ENCODE measurements at regions not wholly inside any gene's neighbourhood (a gene's known extent, or its start where the extent isn't known, plus 50 kb on each side); places are given as distances from the start of the nearest gene placed in this dataset.

DNA sequence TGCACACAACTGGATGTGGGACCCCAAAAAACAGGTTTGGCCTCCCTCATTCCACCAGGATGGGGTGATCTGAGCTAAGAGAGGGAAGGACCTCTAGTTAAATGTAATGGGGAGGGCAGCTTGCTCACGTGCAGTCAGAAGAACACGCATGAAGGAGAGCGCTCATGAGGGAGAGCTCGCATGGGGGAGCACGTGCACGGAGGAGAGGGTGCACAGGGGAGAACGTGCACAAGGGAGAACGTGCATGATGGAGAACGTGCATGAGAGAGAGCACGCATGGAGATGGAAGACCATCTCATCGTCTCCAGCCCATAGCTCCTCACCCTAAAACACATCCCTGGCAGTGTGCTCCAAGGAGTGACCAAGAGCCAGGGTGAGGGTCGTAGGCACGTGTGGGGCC, 141.2 kb downstream of the RBFOX3 start:
- H3K9me3 ChIP-seq, result no peaks in the 10 kb centered on the region
- no peaks in the 10 kb centered on the region for H3K36me3 ChIP-seq
- H3K9ac ChIP-seq (ENCODE audit: low read depth in 2 of 2, low read length in 2 of 2), result no peak overlapping the region
- intact Hi-C loops (cut with DNase I), result no loop called here
- H3K27me3 ChIP-seq, result no peaks in the 10 kb centered on the region
- TF ChIP-seq, protein P1, sequence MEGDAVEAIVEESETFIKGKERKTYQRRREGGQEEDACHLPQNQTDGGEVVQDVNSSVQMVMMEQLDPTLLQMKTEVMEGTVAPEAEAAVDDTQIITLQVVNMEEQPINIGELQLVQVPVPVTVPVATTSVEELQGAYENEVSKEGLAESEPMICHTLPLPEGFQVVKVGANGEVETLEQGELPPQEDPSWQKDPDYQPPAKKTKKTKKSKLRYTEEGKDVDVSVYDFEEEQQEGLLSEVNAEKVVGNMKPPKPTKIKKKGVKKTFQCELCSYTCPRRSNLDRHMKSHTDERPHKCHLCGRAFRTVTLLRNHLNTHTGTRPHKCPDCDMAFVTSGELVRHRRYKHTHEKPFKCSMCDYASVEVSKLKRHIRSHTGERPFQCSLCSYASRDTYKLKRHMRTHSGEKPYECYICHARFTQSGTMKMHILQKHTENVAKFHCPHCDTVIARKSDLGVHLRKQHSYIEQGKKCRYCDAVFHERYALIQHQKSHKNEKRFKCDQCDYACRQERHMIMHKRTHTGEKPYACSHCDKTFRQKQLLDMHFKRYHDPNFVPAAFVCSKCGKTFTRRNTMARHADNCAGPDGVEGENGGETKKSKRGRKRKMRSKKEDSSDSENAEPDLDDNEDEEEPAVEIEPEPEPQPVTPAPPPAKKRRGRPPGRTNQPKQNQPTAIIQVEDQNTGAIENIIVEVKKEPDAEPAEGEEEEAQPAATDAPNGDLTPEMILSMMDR (IDR thresholded peaks at IDR 0.05), result no peak
- no peak for DNase-seq
- H3K4me3 ChIP-seq, result no peak overlapping the region
- H3K4me1 ChIP-seq, result no peaks in the 10 kb centered on the region
- no peak overlapping the region for H3K27ac ChIP-seq

DNA sequence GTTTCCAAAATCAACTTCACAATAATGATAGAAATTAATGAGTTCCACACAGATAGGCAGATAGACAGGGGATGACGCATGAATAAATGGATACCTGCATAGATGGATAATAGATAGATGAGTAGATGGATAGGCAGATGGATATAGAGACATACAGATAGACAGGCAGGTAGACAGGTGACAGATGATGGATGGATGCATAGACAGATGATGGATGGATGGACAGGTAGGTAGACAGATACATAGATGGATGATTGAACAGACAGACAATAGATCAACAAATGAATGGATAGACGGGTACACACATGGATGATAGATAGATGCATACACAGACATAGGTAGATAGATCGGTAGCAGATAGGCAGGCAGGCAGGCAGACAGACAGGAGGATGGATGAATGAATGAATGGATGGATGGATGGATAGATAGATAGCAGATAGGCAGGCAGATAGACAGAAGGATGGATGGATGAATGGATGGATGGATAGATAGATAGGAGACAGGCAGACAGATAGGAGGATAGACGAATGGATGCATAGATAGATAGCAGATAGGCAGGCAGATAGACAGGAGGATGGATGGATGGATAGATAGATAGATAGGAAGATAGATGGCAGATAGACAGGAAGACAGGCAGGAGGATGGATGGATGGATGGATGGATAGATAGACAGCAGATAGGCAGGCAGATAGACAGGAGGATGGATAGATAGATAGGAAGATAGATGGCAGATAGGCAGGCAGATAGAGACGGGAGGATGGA, 142.5 kb downstream of the RBFOX3 start:
- Histone ChIP-seq H3K9me3 (no peaks in the 10 kb centered on the region), H3K9ac (ENCODE audit: low read depth in 2 of 2, low read length in 2 of 2) (no peak overlapping the region), H3K4me1 (no peaks in the 10 kb centered on the region), H3K27me3 (no peaks in the 10 kb centered on the region), H3K27ac (no peak overlapping the region), H3K36me3 (no peaks in the 10 kb centered on the region), H3K4me3 (no peak overlapping the region)
- no peak for DNase-seq
- intact Hi-C loops (cut with DNase I), result no loop called here
- TF ChIP-seq, protein P1 (IDR thresholded peaks at IDR 0.05), result no peak

DNA sequence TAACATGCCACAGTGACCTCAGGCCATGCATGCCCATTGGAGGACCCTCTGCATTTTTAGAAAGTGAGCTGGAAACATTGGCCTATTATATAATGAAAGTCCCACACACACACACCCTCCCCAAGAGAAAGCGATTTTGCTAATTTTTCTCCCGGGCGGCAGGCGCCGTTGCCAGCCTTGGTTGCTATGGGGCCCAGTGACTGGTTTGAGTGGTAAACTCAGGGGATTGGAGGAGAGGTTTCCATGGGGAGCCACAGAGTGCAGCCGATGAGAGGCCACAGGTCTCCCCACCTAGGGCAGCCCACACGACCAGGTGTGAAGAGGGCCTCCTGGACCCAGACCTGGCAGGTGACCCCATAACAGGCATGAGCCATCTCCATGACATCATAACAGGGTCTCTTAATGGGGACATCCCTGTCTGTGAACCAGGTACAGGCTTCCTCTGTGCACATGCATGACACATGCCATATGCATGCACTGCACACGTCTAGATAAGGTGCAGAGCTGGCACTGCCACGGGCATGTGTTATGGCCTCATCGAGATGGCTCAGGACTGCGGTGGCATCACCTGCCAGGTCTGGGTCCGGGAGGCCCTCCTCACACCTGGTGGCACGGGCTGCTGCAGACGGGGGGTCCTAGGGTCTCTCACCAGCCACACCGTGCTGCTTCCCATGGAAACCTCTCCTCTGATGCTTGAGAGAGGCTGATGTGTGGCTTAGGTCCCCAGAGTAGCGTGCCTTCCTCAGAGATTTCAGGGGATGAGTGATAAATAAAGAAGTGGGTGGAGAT, 144.1 kb downstream of the RBFOX3 start:
- H3K4me3 ChIP-seq, result no peak overlapping the region
- H3K27me3 ChIP-seq, result no peaks in the 10 kb centered on the region
- no peak overlapping the region for H3K27ac ChIP-seq
- TF ChIP-seq, protein P1 (IDR thresholded peaks at IDR 0.05), result no peak
- H3K9ac ChIP-seq (ENCODE audit: low read depth in 2 of 2, low read length in 2 of 2), result no peak overlapping the region
- no peak for DNase-seq
- H3K4me1 ChIP-seq, result no peaks in the 10 kb centered on the region
- no peaks in the 10 kb centered on the region for H3K36me3 ChIP-seq
- H3K9me3 ChIP-seq, result no peaks in the 10 kb centered on the region
- intact Hi-C loops (cut with DNase I), result no loop called here

DNA sequence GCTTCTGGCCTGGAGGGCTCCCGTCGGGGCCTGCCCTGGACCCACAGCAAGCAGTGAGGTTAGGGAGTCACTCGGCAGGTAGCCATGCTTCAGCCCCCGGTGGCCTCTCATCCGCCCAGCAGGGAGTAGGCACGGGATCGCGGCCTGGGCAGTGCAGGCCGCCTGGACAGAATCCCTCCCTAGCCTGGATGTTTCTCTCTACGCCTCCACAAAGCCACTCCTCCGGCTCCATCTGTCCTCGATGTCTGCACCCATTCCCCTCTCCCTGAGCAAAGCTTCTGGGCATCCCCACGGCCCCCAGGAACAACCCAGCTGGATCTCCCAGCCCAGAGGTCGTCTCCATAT, 145.2 kb downstream of the RBFOX3 start:
- H3K4me3 ChIP-seq, result no peak overlapping the region
- no peaks in the 10 kb centered on the region for H3K36me3 ChIP-seq
- H3K27ac ChIP-seq, result no peak overlapping the region
- no peaks in the 10 kb centered on the region for H3K27me3 ChIP-seq
- H3K9me3 ChIP-seq, result no peaks in the 10 kb centered on the region
- TF ChIP-seq, protein P1 (IDR thresholded peaks at IDR 0.05), result no peak
- H3K9ac ChIP-seq (ENCODE audit: low read depth in 2 of 2, low read length in 2 of 2), result no peak overlapping the region
- no peak for DNase-seq
- intact Hi-C loops (cut with DNase I), result no loop called here
- H3K4me1 ChIP-seq, result no peaks in the 10 kb centered on the region

DNA sequence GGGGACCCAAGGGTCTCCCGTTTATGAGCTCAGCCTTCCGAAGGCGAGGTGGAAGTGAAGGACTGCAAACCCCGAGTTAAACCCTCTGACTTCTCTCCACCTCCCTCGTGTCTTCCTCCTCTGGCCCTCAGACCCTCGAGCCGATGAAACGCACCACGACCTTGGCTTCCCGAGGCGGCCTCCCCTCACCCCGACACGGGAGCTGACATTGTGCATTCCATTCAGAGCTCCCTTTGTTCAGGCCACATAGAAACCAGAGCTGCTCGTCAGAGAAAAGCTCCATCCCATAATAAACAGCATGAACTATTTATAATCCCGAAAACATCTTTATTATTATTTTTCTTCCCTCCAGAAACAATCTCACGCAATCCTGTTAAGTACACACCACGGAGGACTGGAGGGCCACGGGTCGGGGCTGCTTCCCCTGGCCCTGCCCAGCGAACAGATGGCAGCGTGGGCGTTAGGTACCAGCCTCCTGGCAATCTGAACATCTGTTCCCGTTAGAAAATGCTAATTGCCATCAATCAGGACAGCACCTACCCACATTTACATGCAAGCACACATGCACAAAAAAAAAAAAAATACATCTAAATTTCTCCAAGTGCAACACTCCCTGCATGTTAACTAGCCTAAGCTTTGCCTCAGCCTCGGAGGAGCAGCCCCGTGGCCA, 145.7 kb downstream of the RBFOX3 start:
- Histone ChIP-seq H3K4me3 (no peak overlapping the region), H3K27me3 (no peaks in the 10 kb centered on the region), H3K27ac (no peak overlapping the region), H3K4me1 (no peaks in the 10 kb centered on the region), H3K9ac (ENCODE audit: low read depth in 2 of 2, low read length in 2 of 2) (no peak overlapping the region), H3K36me3 (no peaks in the 10 kb centered on the region), H3K9me3 (no peaks in the 10 kb centered on the region)
- TF ChIP-seq, protein P1 (IDR thresholded peaks at IDR 0.05), result no peak
- no peak for DNase-seq
- intact Hi-C loops (cut with DNase I), result no loop called here
